ENCODE measurements at regions not wholly inside any gene's neighbourhood (a gene's known extent, or its start where the extent isn't known, plus 50 kb on each side); places are given as distances from the start of the nearest gene placed in this dataset.

DNA sequence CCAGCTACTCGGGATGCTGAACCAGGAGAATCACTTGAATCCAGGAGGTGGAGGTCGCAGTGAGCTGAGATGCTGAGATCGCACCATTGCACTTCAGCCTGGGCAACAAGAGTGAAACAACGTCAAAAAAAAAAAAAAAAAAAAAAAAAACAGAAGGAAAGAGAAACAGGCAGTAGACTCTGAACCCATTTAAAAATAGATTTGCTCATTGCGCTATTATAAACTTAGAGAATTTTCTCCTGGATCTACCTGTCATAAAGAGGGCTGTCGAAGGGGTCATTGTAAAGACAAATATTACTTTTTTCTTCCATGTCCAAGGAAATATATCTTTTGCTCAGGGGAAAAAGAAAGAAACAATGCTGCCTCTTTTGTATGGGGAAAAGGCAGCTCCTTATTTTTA is 425.0 kb upstream of the ID2 start:
- DNase-seq (no peak), ATAC-seq (peak; percentile 53)
- Histone ChIP-seq H3K4me3 (no peak overlapping the region), H3K9me3 (no peaks in the 10 kb centered on the region), H3K36me3 (ENCODE audit: low read depth) (no peaks in the 10 kb centered on the region), H3K4me1 (ENCODE audit: low read depth) (peaks cover 5% of the 10 kb centered on the region)
- TF ChIP-seq CTCF (IDR thresholded peaks at IDR 0.05): no peak
- intact Hi-C loops (cut with DNase I, micrococcal nuclease): no loop called here

DNA sequence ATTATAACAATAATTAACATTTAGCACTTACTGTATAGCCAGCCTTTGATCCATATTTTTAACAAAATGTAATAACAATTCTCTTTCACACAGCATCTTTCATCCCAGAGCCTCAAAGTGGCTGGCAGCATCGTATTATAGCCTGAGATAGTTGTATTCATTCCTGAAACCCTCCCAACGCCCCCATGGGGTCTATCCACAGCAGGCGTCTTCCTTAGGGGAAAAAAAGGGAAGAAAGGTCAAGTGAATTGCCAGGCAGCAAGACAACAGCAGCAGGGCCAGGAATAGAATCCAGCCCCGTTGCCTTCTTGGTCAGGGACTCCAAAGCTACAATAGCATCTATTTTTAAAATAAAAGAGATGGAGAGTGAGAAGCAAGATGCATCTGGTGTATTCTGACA is 424.4 kb upstream of the ID2 start:
- H3K9me3 ChIP-seq: no peaks in the 10 kb centered on the region
- ATAC-seq: no peak
- intact Hi-C loops (cut with DNase I, micrococcal nuclease): no loop called here
- no peak for DNase-seq
- peaks cover 5% of the 10 kb centered on the region for H3K4me1 ChIP-seq (ENCODE audit: low read depth)
- no peaks in the 10 kb centered on the region for H3K36me3 ChIP-seq (ENCODE audit: low read depth)
- no peak for TF ChIP-seq CTCF (IDR thresholded peaks at IDR 0.05)
- no peak overlapping the region for H3K4me3 ChIP-seq

- H3K9me3 ChIP-seq: no peaks in the 10 kb centered on the region
- no peak overlapping the region for H3K4me3 ChIP-seq
- ATAC-seq (no peak), DNase-seq (no peak)
- H3K36me3 ChIP-seq (ENCODE audit: low read depth): no peaks in the 10 kb centered on the region
- TF ChIP-seq CTCF (IDR thresholded peaks at IDR 0.05): no peak
- intact Hi-C loops (cut with DNase I, micrococcal nuclease): no loop called here
- peaks cover 5% of the 10 kb centered on the region for H3K4me1 ChIP-seq (ENCODE audit: low read depth)
Observed at GRCh38 chr2:8258406-8258805, 423.4 kb upstream of the ID2 start.

GRCh38 chr2:8259106-8259840 is 422.6 kb upstream of the ID2 start:
- intact Hi-C loops (cut with DNase I, micrococcal nuclease): no loop called here
- Histone ChIP-seq H3K4me3 (no peak overlapping the region), H3K9me3 (no peaks in the 10 kb centered on the region), H3K4me1 (ENCODE audit: low read depth) (peaks cover 5% of the 10 kb centered on the region), H3K36me3 (ENCODE audit: low read depth) (no peaks in the 10 kb centered on the region)
- TF ChIP-seq CTCF (IDR thresholded peaks at IDR 0.05): no peak
- DNase-seq (no peak), ATAC-seq (no peak)

DNA sequence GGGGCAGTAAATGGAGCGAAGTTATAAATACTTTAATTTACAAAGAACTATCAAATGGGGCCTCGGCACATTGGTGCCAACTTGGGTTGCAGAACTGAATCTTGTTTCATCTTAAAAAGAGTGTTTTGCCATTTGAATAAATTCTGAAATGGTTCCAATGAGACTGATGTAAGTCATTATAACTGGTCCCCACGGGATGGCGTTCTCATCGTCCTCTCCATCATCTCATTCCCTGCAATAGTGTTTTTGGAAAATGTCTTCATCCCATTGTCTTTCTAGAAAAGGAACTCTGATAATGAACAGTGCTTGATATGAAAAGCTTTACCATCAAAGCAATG is 422.0 kb upstream of the ID2 start:
- Histone ChIP-seq H3K36me3 (ENCODE audit: low read depth) (no peaks in the 10 kb centered on the region), H3K4me3 (no peak overlapping the region), H3K9me3 (no peaks in the 10 kb centered on the region), H3K4me1 (ENCODE audit: low read depth) (peaks cover 5% of the 10 kb centered on the region)
- DNase-seq: no peak
- TF ChIP-seq CTCF (IDR thresholded peaks at IDR 0.05): no peak
- intact Hi-C loops (cut with DNase I, micrococcal nuclease): no loop called here
- ATAC-seq: no peak

DNA sequence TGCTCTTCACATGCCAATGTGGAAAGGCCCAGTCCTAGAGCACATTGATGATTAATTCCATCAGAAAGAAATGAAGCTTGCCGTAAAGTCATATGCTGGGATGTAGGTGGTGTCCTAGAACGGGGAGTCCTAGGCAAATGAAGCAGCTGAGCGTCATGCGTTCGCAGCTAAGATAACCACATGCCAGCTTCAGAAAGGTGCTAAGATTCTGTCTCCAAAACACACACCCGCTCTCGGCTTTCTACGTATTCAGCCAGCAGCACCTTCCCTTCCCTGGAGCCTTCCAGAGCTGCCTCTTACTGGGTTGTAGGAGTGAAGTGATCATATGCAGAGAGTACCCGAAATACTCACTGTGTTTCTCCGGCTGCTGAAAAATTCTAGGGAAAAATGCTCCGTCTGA is 421.6 kb upstream of the ID2 start:
- TF ChIP-seq CTCF (IDR thresholded peaks at IDR 0.05): no peak
- ATAC-seq: no peak
- H3K36me3 ChIP-seq (ENCODE audit: low read depth): no peaks in the 10 kb centered on the region
- intact Hi-C loops (cut with DNase I, micrococcal nuclease): no loop called here
- H3K4me1 ChIP-seq (ENCODE audit: low read depth): peaks cover 5% of the 10 kb centered on the region
- no peak overlapping the region for H3K4me3 ChIP-seq
- no peak for DNase-seq
- H3K9me3 ChIP-seq: no peaks in the 10 kb centered on the region

All from mucosa of descending colon (tissue), 3 donors.